ENCODE measurements at regions not wholly inside any gene's neighbourhood (a gene's known extent, or its start where the extent isn't known, plus 50 kb on each side); places are given as distances from the start of the nearest gene placed in this dataset.

DNA sequence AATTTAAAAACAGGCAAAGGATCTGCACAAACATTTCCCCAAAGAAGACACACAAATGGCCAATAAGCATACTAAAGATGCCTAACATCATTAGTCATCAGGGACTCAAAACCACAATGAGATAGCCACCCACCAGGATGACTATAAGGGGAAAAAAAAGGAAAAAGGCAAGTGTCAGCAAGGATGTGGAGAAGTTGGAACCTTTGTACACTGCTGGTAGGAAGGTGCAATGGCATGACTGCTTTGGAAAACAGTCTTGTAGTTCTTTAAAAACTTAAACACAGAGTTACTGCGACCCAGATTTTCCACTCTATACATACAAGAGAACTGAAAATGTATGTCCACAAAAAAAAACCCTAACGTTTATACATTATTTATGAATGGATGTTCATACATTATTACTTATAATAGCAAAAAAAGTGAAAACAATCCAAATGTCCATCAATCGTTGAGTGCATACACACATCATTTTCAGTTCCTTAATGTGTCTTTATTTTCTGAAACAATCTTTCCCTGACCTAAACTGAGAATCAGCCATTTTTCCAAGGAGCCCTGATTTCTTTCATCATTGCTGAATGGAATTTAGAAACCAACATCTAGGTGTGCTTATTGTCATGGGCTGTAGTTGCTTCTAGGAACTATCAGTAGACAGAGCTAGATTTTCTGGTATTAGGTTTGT, 64.7 kb upstream of the TLK1 start:
- no peak for DNase-seq

DNA sequence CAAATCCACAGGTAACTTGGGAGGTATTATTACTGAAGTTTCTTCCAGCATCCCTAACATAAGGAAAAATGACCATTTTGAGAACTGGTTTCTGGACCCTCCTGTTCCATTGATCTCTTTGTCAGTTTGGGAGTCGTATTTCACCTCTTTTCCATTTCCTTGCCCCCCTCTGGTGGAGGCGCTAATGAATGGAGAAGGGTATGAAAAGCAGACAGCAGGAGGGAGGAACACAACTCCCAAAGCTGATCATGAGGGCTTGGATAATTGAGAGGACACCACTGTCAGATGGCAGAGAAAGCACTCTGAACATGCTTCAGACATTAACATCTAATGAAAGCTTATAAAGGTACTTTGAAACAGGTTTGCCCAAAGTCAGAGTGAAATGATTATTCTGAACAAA, 56.6 kb upstream of the TLK1 start:
- no peak for DNase-seq

DNA sequence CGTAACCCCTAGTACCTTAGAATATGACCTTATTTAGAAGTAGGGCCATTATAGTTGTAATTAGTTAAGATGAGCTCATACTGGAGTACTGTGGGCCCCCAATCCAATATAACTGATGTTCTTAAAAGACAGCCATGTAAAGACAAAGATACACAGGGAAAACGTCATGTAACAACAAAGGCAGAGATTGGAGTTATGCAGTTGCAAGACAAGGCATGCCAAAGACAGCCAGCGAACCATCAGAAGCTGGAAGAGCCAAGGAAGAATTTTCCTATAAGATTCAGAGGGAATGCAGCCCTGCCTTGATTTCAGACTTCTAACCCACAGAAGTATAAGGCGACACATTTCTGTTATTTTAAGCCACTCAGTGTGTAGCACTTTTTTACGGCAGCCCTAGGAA, 55.9 kb upstream of the TLK1 start:
- DNase-seq = no peak

DNA sequence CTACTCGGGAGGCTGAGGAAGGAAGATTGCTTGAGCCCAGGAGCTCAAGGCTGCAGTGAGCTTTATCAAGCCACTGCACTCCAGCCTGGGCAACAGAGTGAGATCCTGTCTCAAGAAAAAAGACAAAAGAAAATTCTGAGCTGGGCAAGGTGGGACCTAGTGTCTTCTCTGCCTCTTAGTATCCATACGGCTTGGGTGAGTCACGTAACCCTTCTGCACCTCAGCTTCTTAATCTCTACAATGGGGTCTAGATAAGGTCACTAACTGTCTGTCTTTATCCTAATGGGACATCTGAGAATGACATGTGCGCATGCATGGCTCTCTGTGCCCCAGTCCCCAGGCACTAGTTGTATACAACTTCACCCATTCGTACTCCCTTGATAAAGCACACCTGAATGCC, 53.4 kb upstream of the TLK1 start:
- DNase-seq = no peak

DNA sequence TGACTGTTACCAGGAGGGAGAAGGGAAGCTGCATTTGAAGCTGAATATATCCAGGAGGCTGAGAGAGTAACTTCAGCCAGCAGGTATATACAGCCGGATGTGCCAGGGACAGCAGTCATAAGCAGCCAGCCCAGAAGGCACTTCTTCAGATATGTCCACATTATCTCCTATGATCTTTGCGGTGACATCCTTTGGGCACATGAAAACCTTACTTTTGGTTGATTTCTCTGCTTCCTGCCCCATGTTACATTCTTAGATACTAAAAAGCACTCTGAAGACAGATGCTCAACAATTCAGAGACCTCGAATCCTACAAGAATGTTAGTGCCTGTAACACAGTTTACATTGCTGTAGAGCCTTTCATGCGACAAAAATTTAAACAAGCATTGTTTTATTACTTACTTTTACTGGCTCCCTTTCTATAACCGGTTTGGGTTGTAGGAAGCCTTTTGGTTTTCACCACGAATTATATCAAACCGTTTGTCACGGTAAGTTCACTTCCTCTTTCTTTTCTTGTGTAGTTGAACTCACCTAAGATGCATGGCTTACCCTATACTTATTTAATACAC, 50.3 kb upstream of the TLK1 start:
- DNase-seq = no peak
